ENCODE measurements at regions not wholly inside any gene's neighbourhood (a gene's known extent, or its start where the extent isn't known, plus 50 kb on each side); places are given as distances from the start of the nearest gene placed in this dataset.

DNA sequence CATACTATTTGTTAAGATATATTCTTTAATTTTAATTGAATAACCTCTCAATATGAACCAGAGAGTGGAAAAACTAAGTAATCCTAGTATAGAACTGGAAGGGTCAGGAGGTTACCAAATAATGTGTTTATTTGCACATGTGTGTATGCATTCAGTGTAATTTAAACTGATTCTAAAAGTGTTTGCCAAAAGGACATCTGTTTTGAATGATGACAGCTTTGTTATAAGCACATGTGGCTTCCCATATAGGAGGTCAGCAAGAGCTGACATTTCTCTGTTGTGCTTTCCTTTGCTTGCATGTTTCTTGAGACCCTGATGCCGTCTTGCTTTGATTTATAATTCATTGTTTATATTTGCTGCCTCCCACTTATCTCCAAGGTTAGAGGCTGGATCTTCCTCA is 383.4 kb downstream of the BRINP1 start:
- H4K91ac ChIP-seq (ENCODE audit: insufficient read length, low read depth, low read length), result no peak overlapping the region
- TF ChIP-seq, protein P1, sequence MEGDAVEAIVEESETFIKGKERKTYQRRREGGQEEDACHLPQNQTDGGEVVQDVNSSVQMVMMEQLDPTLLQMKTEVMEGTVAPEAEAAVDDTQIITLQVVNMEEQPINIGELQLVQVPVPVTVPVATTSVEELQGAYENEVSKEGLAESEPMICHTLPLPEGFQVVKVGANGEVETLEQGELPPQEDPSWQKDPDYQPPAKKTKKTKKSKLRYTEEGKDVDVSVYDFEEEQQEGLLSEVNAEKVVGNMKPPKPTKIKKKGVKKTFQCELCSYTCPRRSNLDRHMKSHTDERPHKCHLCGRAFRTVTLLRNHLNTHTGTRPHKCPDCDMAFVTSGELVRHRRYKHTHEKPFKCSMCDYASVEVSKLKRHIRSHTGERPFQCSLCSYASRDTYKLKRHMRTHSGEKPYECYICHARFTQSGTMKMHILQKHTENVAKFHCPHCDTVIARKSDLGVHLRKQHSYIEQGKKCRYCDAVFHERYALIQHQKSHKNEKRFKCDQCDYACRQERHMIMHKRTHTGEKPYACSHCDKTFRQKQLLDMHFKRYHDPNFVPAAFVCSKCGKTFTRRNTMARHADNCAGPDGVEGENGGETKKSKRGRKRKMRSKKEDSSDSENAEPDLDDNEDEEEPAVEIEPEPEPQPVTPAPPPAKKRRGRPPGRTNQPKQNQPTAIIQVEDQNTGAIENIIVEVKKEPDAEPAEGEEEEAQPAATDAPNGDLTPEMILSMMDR (conservative IDR thresholded peaks at IDR 0.05), result no peak
- no peaks in the 10 kb centered on the region for H3K9me3 ChIP-seq (ENCODE audit: control insufficient read depth, low read depth, low read length)
- H2BK15ac ChIP-seq (ENCODE audit: low read depth, low read length), result no peak overlapping the region
- no peak overlapping the region for H4K5ac ChIP-seq (ENCODE audit: insufficient read length, low read depth, low read length)
- no peak overlapping the region for H2BK12ac ChIP-seq (ENCODE audit: insufficient read length, low read depth, low read length)
- no peak overlapping the region for H3K9ac ChIP-seq (ENCODE audit: extremely low read depth, insufficient read length, low read length)
- no peaks in the 10 kb centered on the region for H3K4me1 ChIP-seq (ENCODE audit: insufficient read depth, low read length)
- no peak overlapping the region for H3K56ac ChIP-seq (ENCODE audit: insufficient read length, low read depth, low read length)
- no peaks in the 10 kb centered on the region for H3K23me2 ChIP-seq (ENCODE audit: insufficient read length, low read depth, low read length, poor library complexity, severe bottlenecking)
- H3K27ac Mint-ChIP-seq, result no peak overlapping the region
- peaks cover 5 to 8% of the 10 kb centered on the region in 2 experiments for H3K4me1 Mint-ChIP-seq
- no peak overlapping the region for H3K14ac ChIP-seq (ENCODE audit: insufficient read depth, low read length)
- H3K79me1 ChIP-seq (ENCODE audit: insufficient read depth, low read depth, low read length, poor library complexity, severe bottlenecking), result no peaks in the 10 kb centered on the region
- no peaks in the 10 kb centered on the region for H4K20me1 ChIP-seq (ENCODE audit: control insufficient read depth, insufficient read depth, insufficient read length)
- no CpG with 5 or more reads among the region's 1 CpG for WGBS (ENCODE audit: extremely low coverage, insufficient read length, low lambda C conversion rate)
- H2BK20ac ChIP-seq (ENCODE audit: low read depth, low read length, poor library complexity, severe bottlenecking), result no peak overlapping the region
- H3K27ac ChIP-seq (ENCODE audit: insufficient read length, low read depth, low read length), result no peak overlapping the region
- no peak overlapping the region for H3T11ph ChIP-seq (ENCODE audit: low read length)
- no peak overlapping the region for H2AFZ ChIP-seq (ENCODE audit: low read length)
- no peaks in the 10 kb centered on the region for H3K27me3 ChIP-seq (ENCODE audit: insufficient read depth, low read length)
- no peak overlapping the region for H3K4me2 ChIP-seq (ENCODE audit: insufficient read depth, insufficient read length, low read length)
- no peak overlapping the region for H3K4me3 Mint-ChIP-seq
- H2AK5ac ChIP-seq (ENCODE audit: insufficient read length, low read length), result no peak overlapping the region
- no peak overlapping the region for H3K23ac ChIP-seq (ENCODE audit: insufficient read length, low read depth, low read length)
- H3K18ac ChIP-seq (ENCODE audit: insufficient read length, low read depth, low read length), result no peak overlapping the region
- H4K8ac ChIP-seq (replicated peaks; ENCODE audit: insufficient read length, low read depth, low read length), result no peak overlapping the region
- H3K79me2 ChIP-seq (ENCODE audit: insufficient read depth, low read length), result no peaks in the 10 kb centered on the region
- no peak overlapping the region for H3K4ac ChIP-seq (ENCODE audit: low read depth, low read length)
- H2BK120ac ChIP-seq (ENCODE audit: low read depth, low read length, poor library complexity, severe bottlenecking), result no peak overlapping the region
- H3K27me3 Mint-ChIP-seq (ENCODE audit: low read depth), result no peaks in the 10 kb centered on the region; the same call in 1 of the 2 replicates
- no peak overlapping the region for H2BK5ac ChIP-seq (ENCODE audit: insufficient read length, low read length)
- no peaks in the 10 kb centered on the region for H3K9me3 Mint-ChIP-seq
- no peaks in the 10 kb centered on the region for H3K36me3 Mint-ChIP-seq (ENCODE audit: insufficient read depth in 1 of 3, low read depth in 3 of 3)
- no peak for DNase-seq

Data from H9 (cell line).